Neural progenitor cell (in vitro differentiated cells): ENCODE measurements at regions not wholly inside any gene's neighbourhood (a gene's known extent, or its start where the extent isn't known, plus 50 kb on each side); places are given as distances from the start of the nearest gene placed in this dataset.

Experiments
- DNase-seq: peaks from one replicate; pipeline ENCODE4 v3.0.0-alpha.2; 2016; ENCODE audit warnings: low spot score
- H2AFZ ChIP-seq: fragments of 200-600 bp; sonication (generic); replicated peaks from 2 replicates; pipeline ENCODE4 v1.6.1; 2016; ENCODE audit warnings: antibody characterized with exemption
- H3F3A ChIP-seq: fragments of 200-600 bp; sonication (generic); 2 replicates; pipeline ENCODE4 v1.6.1; 2016; ENCODE audit warnings: antibody characterized with exemption, low read depth
- H3K27ac ChIP-seq: fragments of 200-600 bp; sonication (generic); 2 replicates; pipeline ENCODE4 v1.5.1; 2016; ENCODE audit warnings: mild to moderate bottlenecking
- H3K27me3 ChIP-seq: fragments of 200-600 bp; sonication (generic); 2 replicates; pipeline ENCODE4 v1.6.1; 2016; ENCODE audit warnings: mild to moderate bottlenecking, moderate library complexity
- H3K36me3 ChIP-seq: fragments of 200-600 bp; sonication (generic); 2 replicates; pipeline ENCODE4 v1.5.1; 2016
- H3K4me1 ChIP-seq: fragments of 200-600 bp; sonication (generic); 2 replicates; pipeline ENCODE4 v1.6.1; 2016; ENCODE audit warnings: mixed run types
- H3K4me2 ChIP-seq: fragments of 200-600 bp; sonication (generic); 2 replicates; pipeline ENCODE4 v1.6.1; 2016
- H3K4me3 ChIP-seq: fragments of 200-600 bp; sonication (generic); 2 replicates; pipeline ENCODE4 v1.5.1; 2016
- H3K79me2 ChIP-seq: fragments of 200-600 bp; sonication (generic); 2 replicates; pipeline ENCODE4 v1.6.1; 2016; ENCODE audit warnings: low read depth
- H3K9ac ChIP-seq: fragments of 200-600 bp; sonication (generic); 2 replicates; pipeline ENCODE4 v1.6.1; 2016
- H3K9me3 ChIP-seq: fragments of 200-600 bp; sonication (generic); 2 replicates; pipeline ENCODE4 v1.5.1; 2016; ENCODE audit warnings: low read depth
- H4K20me1 ChIP-seq: fragments of 200-600 bp; sonication (generic); 2 replicates; pipeline ENCODE4 v1.6.1; 2016; ENCODE audit warnings: low read depth
- H3K27ac Mint-ChIP-seq: 3 replicates; pipeline ENCODE4 v1.8.0; 2021; ENCODE audit warnings: mixed read lengths
- H3K27me3 Mint-ChIP-seq: 2 replicates; pipeline ENCODE4 v1.8.0; 2022; ENCODE audit warnings: low read depth, mild to moderate bottlenecking, inconsistent platforms, moderate library complexity, mixed read lengths; ENCODE audit not compliant: insufficient read depth
- H3K36me3 Mint-ChIP-seq: 3 replicates; pipeline ENCODE4 v1.8.0; 2021; ENCODE audit warnings: mixed read lengths
- H3K4me1 Mint-ChIP-seq: 3 replicates; pipeline ENCODE4 v1.8.0; 2021; ENCODE audit warnings: mixed read lengths
- H3K4me3 Mint-ChIP-seq: 3 replicates; pipeline ENCODE4 v1.8.0; 2021; ENCODE audit warnings: mild to moderate bottlenecking, moderate library complexity, mixed read lengths
- H3K9me3 Mint-ChIP-seq: 3 replicates; pipeline ENCODE4 v1.8.0; 2020; ENCODE audit warnings: mixed read lengths
- CTCF ChIP-seq: fragments of 200-600 bp; sonication (generic); IDR thresholded peaks from 2 replicates; pipeline ENCODE4 v1.5.1; 2017; ENCODE audit warnings: antibody characterized with exemption, mild to moderate bottlenecking
- EZH2 ChIP-seq: fragments of 200-600 bp; sonication (generic); IDR thresholded peaks from 2 replicates; pipeline ENCODE4 v1.6.1; 2017; ENCODE audit warnings: antibody characterized with exemption, mild to moderate bottlenecking, moderate library complexity
- EZH2phosphoT487 ChIP-seq: fragments of 200-600 bp; sonication (generic); IDR thresholded peaks from 2 replicates; pipeline ENCODE4 v1.6.1; 2017; ENCODE audit warnings: antibody characterized with exemption

- Histone ChIP-seq H3K27me3 (no peaks in the 10 kb centered on the region), H3F3A (peaks cover 6% of the 10 kb centered on the region), H3K4me1 (peaks cover 20% of the 10 kb centered on the region), H3K27ac (no peak overlapping the region), H3K4me3 (no peak overlapping the region), H4K20me1 (no peaks in the 10 kb centered on the region), H3K79me2 (no peaks in the 10 kb centered on the region), H3K4me2 (peak overlapping the region; percentile 18), H3K9me3 (no peaks in the 10 kb centered on the region), H3K36me3 (no peaks in the 10 kb centered on the region), H2AFZ (peak overlapping the region; percentile 72), H3K9ac (no peak overlapping the region)
- TF ChIP-seq EZH2, result no peak
- no peak for TF ChIP-seq EZH2phosphoT487
- no peak for TF ChIP-seq CTCF
- Mint-ChIP-seq H3K36me3 (no peaks in the 10 kb centered on the region), H3K27me3 (no peaks in the 10 kb centered on the region), H3K27ac (no peak overlapping the region), H3K4me3 (no peak overlapping the region), H3K9me3 (no peaks in the 10 kb centered on the region), H3K4me1 (peaks cover 28% of the 10 kb centered on the region)
- DNase-seq, result peak; percentile 7
These were observed 451.2 kb upstream of the PSMD7 start for GRCh38 chr16:73845238-73846006.

GRCh38 chr16:73840728-73841127, 455.9 kb upstream of the PSMD7 start:
- TF ChIP-seq EZH2phosphoT487, result no peak
- no peak for TF ChIP-seq CTCF
- TF ChIP-seq EZH2, result no peak
- no peak overlapping the region for H3K4me3 ChIP-seq
- Mint-ChIP-seq H3K4me1 (peaks cover 16% of the 10 kb centered on the region), H3K4me3 (no peak overlapping the region), H3K36me3 (no peaks in the 10 kb centered on the region), H3K9me3 (peaks cover 3% of the 10 kb centered on the region), H3K27me3 (peaks cover 2% of the 10 kb centered on the region), H3K27ac (no peak overlapping the region)
- H3K79me2 ChIP-seq, result no peaks in the 10 kb centered on the region
- H3K27me3 ChIP-seq, result no peaks in the 10 kb centered on the region
- H3K36me3 ChIP-seq, result no peaks in the 10 kb centered on the region
- DNase-seq, result no peak
- no peak overlapping the region for H3K9ac ChIP-seq
- peaks cover 2% of the 10 kb centered on the region for H3F3A ChIP-seq
- H2AFZ ChIP-seq, result no peak overlapping the region
- H3K4me1 ChIP-seq, result peaks cover 14% of the 10 kb centered on the region
- H4K20me1 ChIP-seq, result no peaks in the 10 kb centered on the region
- H3K4me2 ChIP-seq, result no peak overlapping the region
- H3K27ac ChIP-seq, result no peak overlapping the region
- H3K9me3 ChIP-seq, result no peaks in the 10 kb centered on the region

- peaks cover 3% of the 10 kb centered on the region for H3K36me3 Mint-ChIP-seq
- H3K27me3 Mint-ChIP-seq, result peaks cover 2% of the 10 kb centered on the region
- no peaks in the 10 kb centered on the region for H3K9me3 ChIP-seq
- H2AFZ ChIP-seq, result no peak overlapping the region
- no peaks in the 10 kb centered on the region for H3K79me2 ChIP-seq
- no peak overlapping the region for H3K9ac ChIP-seq
- DNase-seq, result no peak
- H3K4me3 ChIP-seq, result no peak overlapping the region
- no peak overlapping the region for H3K27ac ChIP-seq
- H3F3A ChIP-seq, result no peaks in the 10 kb centered on the region
- H3K4me1 ChIP-seq, result no peaks in the 10 kb centered on the region
- peaks cover 3% of the 10 kb centered on the region for H3K4me1 Mint-ChIP-seq
- no peaks in the 10 kb centered on the region for H4K20me1 ChIP-seq
- no peak overlapping the region for H3K4me2 ChIP-seq
- no peak overlapping the region for H3K27ac Mint-ChIP-seq
- no peaks in the 10 kb centered on the region for H3K36me3 ChIP-seq
- H3K27me3 ChIP-seq, result no peaks in the 10 kb centered on the region
- no peak overlapping the region for H3K4me3 Mint-ChIP-seq
- peaks cover 4% of the 10 kb centered on the region for H3K9me3 Mint-ChIP-seq
- TF ChIP-seq CTCF, result no peak
- no peak for TF ChIP-seq EZH2phosphoT487
- no peak for TF ChIP-seq EZH2
These were observed 465.4 kb upstream of the PSMD7 start for GRCh38 chr16:73831220-73831619.
